Cerebellar cortex (tissue), 1 donor: ENCODE measurements at regions not wholly inside any gene's neighbourhood (a gene's known extent, or its start where the extent isn't known, plus 50 kb on each side); places are given as distances from the start of the nearest gene placed in this dataset.
A peak's percentile ranks its signal among the peaks of the same experiment; 100 is the strongest.
"Not testable (repeated sequence)": the region's sequence is repeated elsewhere in the genome, so short reads cannot be mapped to it uniquely, and the experiment has no call there.

ENCODE experiments used
- DNase-seq: peaks from one replicate; pipeline ENCODE4 v3.0.0-alpha.2; 2015; ENCODE audit warnings: low spot score

- no peak for DNase-seq
Measured at GRCh38 chr9:129561594-129562281, 59.2 kb downstream of the C9orf50 start.

- DNase-seq: no peak
Measured at GRCh38 chr9:129560881-129561306, 60.0 kb downstream of the C9orf50 start.

DNA sequence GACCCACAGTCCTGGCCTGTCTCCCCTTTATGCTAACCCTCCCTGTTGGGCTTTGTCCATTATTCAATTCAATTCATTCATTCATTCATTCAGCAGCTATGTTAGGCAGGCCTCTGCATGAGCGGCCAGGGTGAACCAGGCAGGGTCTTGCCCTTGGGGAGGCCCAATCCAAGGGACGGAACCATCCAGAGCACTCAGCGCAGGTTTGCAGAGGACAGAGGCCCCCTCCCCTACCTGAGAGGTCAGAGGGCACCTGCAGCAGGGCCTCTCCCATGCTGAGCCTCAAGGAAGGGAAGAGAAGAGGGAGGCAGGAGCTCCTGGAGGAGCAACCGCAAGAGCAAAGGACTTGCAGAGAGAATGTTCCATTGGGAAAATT lies 61.4 kb downstream of the C9orf50 start:
- no peak for DNase-seq

DNA sequence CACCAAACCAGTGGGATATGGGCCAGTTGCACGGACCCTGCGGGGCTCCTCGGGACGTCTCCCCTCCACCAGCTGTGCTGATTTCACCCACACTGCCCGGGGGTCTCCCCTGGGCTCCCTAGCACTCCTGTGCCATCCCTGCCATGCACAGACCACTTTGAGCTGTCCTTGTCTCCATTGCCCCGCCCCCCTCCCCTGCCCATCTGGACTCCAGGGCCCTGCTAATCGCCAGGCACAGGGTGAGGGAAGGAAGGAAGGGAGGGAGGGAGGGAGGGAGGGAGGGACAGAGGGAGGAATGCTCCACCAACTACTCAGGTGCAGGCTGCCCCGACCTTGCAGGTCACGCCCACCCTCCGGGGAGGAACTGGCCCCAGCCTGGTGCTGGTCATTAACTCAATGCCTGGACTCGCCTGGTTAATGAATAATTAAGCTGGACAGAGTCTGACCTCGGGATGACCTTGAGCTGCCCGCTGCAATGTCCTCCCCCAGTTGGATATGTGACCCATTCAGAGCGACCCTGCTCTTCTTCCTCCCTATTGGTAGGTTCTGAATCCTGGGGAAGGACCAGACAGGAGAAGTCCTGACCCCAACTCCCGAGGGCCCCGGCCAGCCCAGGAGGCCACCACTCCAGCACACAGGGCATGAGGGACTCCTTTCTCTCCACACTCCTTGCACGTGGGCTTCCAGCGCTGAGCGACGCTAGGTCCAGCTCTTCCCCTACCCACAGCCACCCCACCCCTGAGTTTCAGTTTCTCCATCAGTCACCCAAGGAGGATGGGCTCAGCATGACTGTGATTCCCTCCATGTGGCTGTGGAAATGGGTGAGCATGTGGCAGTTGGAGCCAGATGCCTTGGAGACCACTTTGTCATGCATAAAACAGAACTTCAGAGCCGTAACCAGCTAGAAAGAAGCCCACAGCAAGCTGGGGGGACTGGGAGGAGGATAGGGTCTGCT lies 62.1 kb downstream of the C9orf50 start:
- DNase-seq: peak; percentile 46

GRCh38 chr9:129558063-129558550 lies 62.8 kb downstream of the C9orf50 start:
- no peak for DNase-seq

DNA sequence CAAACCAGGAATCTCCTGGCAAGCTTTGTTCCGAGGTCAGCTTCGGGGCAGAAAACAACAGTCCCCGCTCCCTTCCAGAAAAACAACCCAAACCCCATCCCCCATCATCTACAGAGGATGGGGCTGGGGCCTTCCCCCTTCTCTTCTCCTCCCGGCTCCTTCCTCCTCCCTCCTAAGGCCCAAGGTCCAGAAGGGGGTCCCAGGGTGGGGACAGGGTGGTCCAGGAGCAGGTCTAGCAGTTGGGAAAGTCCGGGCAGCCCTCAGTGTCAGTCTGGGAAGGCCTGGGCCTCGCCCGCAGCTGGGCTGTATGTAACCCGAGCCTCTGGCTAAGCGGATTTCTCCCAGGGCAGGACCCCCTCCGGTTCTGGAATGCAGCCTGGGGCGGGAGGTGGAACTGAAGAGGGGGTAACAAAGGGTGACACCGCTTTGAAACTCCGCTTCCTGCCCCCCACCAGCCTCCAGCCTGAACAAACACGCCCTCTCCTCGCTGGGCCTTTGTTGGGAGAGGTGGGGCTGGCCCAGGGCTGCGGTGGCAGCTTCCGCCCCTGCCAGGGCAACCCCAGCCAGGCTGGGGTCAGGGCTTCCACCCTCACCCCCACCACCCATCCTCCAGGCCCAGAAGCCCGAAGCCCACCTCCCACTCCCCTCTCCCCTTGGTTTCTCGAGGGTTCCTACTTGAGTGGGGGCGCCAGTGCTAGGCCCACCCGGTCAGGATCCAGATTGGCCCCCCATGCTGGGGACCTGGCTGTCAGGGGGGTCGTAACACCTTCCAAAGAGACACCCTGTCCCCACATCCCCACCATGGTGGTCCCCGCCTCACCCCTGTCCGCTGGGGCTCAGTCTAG lies 63.5 kb downstream of the C9orf50 start:
- peak; percentile 78 for DNase-seq

GRCh38 chr9:129556491-129557191 lies 64.3 kb downstream of the C9orf50 start:
- DNase-seq: no peak

GRCh38 chr9:129555512-129556215 lies 65.2 kb downstream of the C9orf50 start:
- no peak for DNase-seq

GRCh38 chr9:129554649-129555048 lies 66.3 kb downstream of the C9orf50 start:
- peak; percentile 47 for DNase-seq

GRCh38 chr9:129553277-129553676 lies 67.6 kb downstream of the C9orf50 start:
- DNase-seq: no peak

- no peak for DNase-seq
Measured at GRCh38 chr9:129552064-129552463, 68.8 kb downstream of the C9orf50 start.

DNA sequence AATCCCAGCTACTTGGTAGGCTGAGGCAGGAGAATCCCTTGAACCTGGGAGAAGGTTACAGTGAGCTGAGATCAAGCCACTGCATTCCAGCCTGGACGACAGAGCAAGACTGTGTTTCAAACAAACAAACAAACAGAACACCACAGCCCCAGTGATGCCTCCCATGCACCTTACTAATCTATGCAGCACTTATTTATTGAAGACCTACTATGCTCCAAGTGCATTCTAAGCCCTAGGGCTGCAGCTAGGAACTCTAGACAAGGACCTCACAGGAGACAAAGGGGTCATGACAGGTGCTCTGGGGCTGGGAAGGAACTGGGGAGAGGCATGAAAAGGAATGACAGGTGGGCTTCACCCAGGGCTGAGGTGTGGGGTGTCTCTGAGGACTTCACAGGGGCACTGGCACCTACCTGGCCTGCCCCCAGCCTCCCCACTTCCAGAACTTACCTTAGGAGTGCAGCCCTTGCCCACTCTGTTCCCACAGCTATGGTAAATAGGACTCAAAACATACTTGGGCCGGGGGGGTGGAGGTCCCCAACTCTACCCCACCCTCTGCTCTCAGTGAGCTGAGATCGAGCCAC lies 69.4 kb downstream of the C9orf50 start:
- no peak for DNase-seq

DNA sequence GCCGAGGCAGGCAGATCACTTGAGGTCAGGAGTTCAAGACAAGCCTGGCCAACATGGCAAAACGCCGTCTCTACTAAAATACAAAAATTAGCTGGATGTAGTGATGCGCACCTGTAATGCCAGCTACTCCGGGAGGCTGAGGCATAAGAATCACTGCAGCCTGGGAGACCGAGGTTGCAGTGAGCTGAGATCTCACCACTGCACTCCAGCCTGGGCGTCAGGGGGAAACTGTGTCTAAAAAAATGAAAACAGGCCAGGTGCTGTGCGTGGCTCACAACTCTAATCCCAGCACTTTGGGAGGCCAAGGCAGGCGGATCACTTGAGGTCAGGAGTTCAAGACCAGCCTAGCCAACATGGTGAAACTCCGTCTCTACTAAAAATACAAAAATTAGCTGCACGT lies 69.9 kb downstream of the C9orf50 start:
- DNase-seq: not testable (repeated sequence)

DNA sequence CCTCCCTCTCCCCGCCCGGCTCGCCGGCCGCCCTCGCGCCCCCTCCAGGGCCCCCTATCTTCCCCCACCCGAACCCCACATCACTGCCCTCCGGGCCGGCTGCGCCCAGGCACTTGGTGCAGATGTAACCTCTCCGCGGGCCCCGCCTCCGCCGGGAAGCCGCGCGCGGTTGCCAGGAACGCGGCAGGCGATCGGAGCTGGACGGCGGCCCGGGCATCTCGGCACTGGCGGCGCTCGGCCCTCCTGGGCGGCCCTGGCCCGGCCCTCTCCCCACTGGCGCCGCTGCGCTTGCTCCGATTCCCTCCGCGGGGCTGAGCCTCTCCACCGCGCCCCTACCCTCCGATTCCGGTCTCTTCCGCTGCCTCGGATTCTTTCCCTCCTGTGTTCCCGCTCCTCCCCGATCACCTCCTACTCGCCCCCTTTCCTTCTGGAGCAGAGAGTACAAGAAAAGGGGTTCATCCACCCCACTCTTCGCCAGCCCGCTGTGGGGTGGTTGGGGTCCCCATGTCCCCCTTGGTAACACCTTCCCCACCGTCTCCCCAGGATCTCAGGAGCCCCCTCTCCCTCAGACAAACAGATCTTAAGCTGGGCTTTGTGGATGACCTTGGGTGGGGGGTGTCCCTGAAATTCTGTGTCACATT lies 70.6 kb downstream of the C9orf50 start:
- peak; percentile 60 for DNase-seq

DNA sequence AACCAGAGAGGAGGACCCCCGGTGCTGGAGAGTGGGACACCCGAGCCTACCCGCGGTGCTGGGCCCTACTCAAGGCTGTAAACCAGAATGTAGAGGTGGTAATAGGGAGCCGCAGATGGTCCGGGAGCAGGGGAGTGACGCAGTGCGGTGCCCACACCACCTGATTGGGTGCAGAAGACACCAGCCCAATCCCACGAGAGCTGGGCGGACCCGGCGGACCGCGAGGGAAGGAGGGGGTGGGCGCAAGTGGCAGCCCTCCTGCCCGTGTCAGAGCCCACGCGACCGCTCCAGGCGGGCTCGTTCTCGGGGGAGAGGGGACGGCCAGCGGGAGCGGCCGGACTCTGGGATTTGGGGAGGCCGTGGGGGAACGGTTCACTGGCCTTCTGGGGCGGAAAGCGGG lies 71.2 kb downstream of the C9orf50 start:
- DNase-seq: peak; percentile 60

- DNase-seq: no peak
Measured at GRCh38 chr9:129549139-129549538, 71.8 kb downstream of the C9orf50 start.

DNA sequence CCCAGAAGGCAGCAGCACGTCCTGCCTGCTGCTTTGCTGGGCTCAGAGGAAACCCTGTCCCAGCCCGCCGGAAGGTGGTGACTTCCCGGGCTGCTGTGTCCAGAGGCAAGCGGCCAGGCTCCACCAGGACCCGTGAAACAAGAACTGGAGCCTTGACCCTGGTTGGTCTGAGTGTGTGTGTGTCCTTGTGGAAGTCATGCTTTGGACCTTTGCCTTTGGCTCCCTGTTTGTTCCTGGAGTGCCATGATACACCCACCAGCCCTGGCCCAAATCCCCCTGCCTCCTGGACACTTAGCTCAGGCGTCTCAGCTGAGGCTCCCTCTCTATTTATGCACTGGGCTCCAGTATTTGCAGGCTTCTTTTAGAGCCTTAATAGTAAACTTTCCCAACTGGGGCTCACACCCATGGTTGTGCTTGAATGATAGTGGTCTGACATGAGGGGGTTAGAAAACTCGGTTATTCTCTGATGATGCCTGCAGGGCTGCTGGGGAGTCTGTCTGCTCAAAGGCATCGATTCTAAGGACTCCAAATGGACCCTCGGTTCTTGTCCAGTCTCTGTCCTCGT lies 72.2 kb downstream of the C9orf50 start:
- DNase-seq: no peak

DNA sequence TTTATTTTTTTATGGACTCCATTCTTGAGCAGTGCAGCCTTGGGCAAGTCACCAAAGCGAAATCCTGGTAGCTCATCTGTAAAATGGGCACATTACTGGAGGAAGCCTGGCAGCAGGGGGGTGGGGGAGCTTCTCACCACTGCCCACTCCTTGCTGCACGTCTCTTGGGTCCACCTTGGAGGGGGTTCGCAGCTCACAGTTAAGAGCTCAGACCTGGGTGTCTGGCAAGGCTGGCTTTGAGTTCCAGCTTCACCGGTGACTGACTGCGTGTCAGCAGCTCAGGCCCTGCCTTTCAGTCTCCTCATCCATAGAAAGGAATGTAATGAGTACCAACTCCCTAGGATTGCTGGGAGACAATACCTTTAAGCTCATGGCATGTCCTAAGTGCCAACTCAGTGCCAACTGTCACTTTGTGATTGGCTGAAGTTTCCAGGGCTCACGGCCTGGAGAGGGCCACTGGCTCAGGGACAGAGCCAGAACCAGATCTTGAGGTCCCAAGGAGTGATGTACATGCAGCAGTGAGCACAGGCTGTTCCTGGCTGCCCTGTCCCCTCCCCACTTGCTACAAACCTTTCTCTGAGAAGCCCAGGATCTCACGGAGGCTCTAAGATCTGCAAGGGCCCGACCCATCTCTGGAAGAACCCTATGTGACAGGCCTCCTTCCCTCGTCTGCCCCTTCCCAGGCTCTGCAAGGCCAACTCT lies 72.9 kb downstream of the C9orf50 start:
- no peak for DNase-seq

DNA sequence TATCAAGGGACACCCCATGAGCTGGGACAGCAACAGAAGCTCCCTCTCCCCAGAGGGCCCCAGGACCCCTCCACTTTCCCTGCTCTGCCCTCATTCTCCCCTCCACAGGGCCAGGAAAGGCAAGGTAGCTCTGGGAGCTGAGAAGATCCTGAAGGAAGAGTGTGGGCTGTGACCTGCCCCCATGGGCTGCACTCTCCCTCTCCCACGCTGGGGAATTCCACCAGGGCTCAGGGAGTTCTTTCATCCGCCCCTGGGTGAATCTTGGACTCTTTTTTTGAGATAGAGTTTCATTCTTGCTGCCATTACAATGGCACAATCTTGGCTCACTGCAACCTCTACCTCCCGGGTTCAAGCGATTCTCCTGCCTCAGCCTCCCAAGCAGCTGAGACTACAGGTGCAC lies 73.8 kb downstream of the C9orf50 start:
- no peak for DNase-seq
